ENCODE measurements at regions not wholly inside any gene's neighbourhood (a gene's known extent, or its start where the extent isn't known, plus 50 kb on each side); places are given as distances from the start of the nearest gene placed in this dataset.

DNA sequence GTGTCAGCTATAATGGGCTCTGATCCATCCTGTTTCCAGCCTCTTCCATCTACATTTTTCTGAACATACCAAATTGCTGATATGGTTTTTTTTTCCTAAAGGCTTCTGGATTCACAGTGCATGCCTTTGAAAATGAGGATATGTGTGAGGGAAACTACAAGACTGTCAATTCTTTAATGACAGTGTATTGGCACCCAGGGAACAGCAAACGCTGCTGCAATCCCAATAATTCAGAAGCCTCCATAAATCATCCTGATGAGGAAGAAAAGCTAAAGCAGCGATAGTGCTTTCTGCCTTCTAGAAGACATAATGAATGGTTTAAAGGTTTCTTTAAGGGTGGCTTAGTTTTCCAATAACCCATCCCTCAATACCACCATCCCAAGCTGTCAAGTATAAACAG is 304.5 kb upstream of the PKDCC start:
- no peak for DNase-seq (ENCODE audit: extremely low read depth, low read depth)
- TF ChIP-seq, protein P1, sequence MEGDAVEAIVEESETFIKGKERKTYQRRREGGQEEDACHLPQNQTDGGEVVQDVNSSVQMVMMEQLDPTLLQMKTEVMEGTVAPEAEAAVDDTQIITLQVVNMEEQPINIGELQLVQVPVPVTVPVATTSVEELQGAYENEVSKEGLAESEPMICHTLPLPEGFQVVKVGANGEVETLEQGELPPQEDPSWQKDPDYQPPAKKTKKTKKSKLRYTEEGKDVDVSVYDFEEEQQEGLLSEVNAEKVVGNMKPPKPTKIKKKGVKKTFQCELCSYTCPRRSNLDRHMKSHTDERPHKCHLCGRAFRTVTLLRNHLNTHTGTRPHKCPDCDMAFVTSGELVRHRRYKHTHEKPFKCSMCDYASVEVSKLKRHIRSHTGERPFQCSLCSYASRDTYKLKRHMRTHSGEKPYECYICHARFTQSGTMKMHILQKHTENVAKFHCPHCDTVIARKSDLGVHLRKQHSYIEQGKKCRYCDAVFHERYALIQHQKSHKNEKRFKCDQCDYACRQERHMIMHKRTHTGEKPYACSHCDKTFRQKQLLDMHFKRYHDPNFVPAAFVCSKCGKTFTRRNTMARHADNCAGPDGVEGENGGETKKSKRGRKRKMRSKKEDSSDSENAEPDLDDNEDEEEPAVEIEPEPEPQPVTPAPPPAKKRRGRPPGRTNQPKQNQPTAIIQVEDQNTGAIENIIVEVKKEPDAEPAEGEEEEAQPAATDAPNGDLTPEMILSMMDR (IDR thresholded peaks at IDR 0.05; ENCODE audit: low read depth, low read length), result no peak

DNA sequence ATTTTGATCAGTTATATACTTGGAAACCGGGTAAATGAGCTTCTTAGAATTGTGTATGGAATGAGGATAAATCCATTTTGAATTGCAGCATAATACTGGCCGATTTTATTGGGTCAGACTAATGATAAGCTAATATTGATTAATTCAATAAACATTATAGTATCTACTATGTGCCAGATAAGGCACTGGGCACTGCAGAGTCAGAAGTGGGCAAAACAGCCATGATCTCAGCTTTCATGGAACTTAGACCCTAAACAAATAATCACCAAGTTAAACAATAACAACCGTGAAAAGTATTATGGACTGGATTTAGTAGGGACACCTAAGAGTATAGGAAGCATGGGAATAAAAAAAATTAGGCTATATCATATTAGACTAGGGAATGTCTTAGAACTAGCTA is 297.0 kb upstream of the PKDCC start:
- TF ChIP-seq, protein P1 (IDR thresholded peaks at IDR 0.05; ENCODE audit: low read depth, low read length), result no peak
- DNase-seq (ENCODE audit: extremely low read depth, low read depth), result no peak

DNA sequence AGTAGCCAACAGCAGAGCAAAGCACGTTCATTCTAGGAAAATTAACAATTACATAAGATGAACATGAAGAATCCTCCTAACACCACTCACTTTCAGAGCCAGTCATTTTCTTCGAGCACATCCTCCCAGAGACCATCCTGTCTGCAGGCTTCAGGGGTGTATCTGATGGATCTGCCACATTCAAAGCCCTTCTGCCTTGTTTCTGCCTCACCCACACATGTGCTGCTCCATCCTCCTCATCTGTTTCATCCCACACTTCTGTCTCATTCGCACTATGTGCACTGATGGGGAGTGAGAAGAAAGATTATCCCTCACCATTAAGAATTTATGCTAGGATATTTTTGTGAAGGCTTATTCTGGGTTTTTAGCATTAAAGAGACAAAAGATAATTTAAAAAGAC is 287.9 kb upstream of the PKDCC start:
- TF ChIP-seq, protein P1 (IDR thresholded peaks at IDR 0.05; ENCODE audit: low read depth, low read length), result no peak

DNA sequence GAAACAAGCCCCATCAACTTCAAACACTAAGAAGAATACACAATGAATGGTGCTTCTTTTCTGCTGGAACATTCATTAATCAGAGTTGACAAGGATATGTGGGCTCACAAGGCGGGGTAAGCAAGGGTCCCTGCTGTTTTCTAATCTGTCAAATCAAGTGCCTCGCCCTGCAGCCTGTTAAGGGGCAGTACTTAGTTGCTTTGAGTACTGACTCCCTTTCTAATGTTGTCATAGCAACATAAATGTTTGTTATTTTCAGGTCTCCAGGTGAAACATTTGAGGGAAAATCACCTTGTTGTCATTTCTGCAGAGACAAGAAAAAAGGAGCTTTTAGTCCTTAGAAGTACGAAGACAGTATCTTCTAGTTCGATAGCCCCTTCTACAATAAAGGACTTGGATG is 284.7 kb upstream of the PKDCC start:
- DNase-seq (ENCODE audit: extremely low read depth, low read depth), result no peak
- TF ChIP-seq, protein P1 (IDR thresholded peaks at IDR 0.05; ENCODE audit: low read depth, low read length), result no peak

More for the DNA sequence above, 287.9 kb upstream of the PKDCC start:
- no peak for DNase-seq (ENCODE audit: extremely low read depth, low read depth)

DNA sequence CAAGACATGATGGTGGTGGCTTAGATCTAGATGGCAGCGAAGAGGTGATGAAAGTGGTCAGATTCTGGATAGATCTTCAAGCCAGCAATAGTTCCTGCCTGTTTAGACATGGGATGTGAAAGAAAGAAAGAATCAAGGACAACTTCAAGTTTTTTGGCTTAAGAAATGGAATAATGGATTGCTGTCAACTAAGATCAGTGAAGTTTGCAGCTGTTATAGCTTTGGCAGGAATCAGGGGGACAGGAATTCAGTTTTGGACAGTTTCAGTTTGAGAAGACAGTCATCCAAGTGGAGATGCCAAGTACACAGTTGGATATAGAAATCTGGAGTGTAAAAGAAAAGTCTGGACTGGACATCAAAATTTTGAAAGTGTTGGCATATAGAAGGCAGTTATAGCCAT is 283.7 kb upstream of the PKDCC start:
- DNase-seq (ENCODE audit: extremely low read depth, low read depth), result no peak
- TF ChIP-seq, protein P1 (IDR thresholded peaks at IDR 0.05; ENCODE audit: low read depth, low read length), result no peak

DNA sequence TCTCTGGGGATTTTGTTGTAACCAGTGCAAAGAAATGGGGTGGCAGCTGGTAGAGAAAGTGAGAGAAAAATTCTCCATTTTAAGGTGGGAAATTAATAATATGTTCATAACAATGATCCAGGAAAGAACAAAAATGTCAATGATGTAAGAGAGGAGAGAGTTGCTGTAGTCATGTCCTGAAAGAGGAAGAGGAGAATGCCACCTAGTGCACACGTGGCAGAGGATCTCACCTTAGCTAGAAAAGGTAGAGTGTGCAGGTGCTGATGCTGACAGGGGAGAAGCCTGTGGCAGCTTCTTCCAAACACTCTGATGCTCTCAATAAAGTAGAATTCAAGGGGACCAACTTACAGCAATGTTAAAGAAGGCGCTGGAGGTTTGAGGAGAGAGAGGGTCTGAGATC is 282.9 kb upstream of the PKDCC start:
- TF ChIP-seq, protein P1 (IDR thresholded peaks at IDR 0.05; ENCODE audit: low read depth, low read length), result no peak
- DNase-seq (ENCODE audit: extremely low read depth, low read depth), result no peak

DNA sequence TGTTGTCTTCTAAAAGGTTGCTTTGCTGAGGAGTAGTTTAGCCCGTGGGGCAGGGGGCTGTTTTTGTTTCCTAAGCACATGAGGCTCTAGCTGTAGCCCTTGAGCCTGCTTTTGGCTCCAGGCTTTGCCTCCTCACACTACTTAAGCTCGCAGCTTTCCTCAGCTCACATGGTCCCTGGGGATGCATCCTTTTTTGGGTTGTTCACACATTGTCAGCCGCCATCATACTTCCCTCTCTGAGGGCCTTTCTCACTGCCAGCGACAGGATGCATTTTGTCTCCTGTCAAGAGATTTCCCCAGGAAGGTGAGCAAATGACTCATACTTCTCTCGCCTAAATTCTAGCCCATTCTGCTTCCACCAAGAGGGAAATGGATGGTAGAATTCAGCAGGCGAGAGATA is 279.5 kb upstream of the PKDCC start:
- TF ChIP-seq, protein P1 (IDR thresholded peaks at IDR 0.05; ENCODE audit: low read depth, low read length), result no peak
- no peak for DNase-seq (ENCODE audit: extremely low read depth, low read depth)

Measured in AG09319 (cell line).